ENCODE measurements at regions not wholly inside any gene's neighbourhood (a gene's known extent, or its start where the extent isn't known, plus 50 kb on each side); places are given as distances from the start of the nearest gene placed in this dataset.

DNA sequence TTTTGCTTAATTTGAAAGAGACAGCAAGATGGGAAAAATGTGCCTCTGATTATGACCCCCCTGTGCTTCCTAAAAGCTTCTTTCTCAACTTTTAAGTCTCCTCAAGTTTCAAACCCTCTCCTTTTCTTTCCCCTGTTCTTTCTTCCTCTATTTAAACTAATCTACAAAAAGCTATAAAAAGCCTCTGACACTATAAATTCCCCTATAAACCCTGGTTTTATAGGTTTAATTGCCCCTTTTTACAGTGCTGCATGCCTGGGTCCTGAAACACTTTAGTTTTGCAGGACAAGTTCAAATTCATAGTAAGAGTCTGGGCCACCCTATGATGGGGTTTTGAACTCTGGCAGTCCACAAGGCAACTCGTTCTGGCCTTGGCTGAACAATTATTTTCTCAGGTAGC is 510.9 kb upstream of the TBX3 start:
- H3K4me1 Mint-ChIP-seq: no peaks in the 10 kb centered on the region

DNA sequence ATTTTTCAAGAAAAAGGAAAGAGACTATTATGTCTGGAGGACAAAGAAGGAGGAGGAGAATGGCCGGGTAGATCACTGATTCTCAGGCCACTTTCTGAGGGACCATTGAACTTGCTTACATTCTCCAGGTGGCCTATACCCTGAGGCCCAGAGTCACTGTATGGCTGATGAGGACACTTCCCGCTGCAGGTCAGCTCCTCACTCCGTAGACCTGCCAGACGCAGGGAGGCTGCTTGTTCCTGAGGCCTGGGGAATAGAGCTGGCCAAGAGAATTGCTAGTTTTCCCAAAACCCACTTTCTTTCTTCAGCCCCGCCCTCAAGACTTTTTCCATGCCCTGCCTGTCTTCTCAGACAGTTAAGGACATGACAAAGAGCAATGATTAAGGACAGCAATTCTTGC is 510.5 kb upstream of the TBX3 start:
- TF ChIP-seq, protein P1, sequence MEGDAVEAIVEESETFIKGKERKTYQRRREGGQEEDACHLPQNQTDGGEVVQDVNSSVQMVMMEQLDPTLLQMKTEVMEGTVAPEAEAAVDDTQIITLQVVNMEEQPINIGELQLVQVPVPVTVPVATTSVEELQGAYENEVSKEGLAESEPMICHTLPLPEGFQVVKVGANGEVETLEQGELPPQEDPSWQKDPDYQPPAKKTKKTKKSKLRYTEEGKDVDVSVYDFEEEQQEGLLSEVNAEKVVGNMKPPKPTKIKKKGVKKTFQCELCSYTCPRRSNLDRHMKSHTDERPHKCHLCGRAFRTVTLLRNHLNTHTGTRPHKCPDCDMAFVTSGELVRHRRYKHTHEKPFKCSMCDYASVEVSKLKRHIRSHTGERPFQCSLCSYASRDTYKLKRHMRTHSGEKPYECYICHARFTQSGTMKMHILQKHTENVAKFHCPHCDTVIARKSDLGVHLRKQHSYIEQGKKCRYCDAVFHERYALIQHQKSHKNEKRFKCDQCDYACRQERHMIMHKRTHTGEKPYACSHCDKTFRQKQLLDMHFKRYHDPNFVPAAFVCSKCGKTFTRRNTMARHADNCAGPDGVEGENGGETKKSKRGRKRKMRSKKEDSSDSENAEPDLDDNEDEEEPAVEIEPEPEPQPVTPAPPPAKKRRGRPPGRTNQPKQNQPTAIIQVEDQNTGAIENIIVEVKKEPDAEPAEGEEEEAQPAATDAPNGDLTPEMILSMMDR (IDR thresholded peaks at IDR 0.05): no peak
- Mint-ChIP-seq H3K4me3 (no peak overlapping the region), H3K4me1 (no peaks in the 10 kb centered on the region), H3K27me3 (no peaks in the 10 kb centered on the region), H3K36me3 (ENCODE audit: low read depth) (no peaks in the 10 kb centered on the region), H3K27ac (no peak overlapping the region), H3K9me3 (no peaks in the 10 kb centered on the region)
- no peak for DNase-seq
- CTCF ChIA-PET: interaction anchor here (1.3 kb wide), 1 partner anchor 14 kb away, joined by 3 read pairs; no protein-coding TSS in a partner anchor
- no peak for ATAC-seq (ENCODE audit: low read depth)
- POLR2A ChIA-PET: no interaction called here
- intact Hi-C loops (cut with micrococcal nuclease): no loop called here

More for the DNA sequence above, 510.9 kb upstream of the TBX3 start:
- intact Hi-C loops (cut with micrococcal nuclease): no loop called here
- no peak overlapping the region for H3K4me3 Mint-ChIP-seq
- ChIA-PET CTCF (interaction anchor here (1.3 kb wide), 1 partner anchor 13 kb away, joined by 3 read pairs; no protein-coding TSS in a partner anchor), POLR2A (no interaction called here)
- ATAC-seq (ENCODE audit: low read depth) (no peak), DNase-seq (no peak)
- no peaks in the 10 kb centered on the region for H3K27me3 Mint-ChIP-seq
- no peak overlapping the region for H3K27ac Mint-ChIP-seq
- H3K36me3 Mint-ChIP-seq (ENCODE audit: low read depth): no peaks in the 10 kb centered on the region
- TF ChIP-seq, protein P1 (IDR thresholded peaks at IDR 0.05): no peak
- no peaks in the 10 kb centered on the region for H3K9me3 Mint-ChIP-seq

DNA sequence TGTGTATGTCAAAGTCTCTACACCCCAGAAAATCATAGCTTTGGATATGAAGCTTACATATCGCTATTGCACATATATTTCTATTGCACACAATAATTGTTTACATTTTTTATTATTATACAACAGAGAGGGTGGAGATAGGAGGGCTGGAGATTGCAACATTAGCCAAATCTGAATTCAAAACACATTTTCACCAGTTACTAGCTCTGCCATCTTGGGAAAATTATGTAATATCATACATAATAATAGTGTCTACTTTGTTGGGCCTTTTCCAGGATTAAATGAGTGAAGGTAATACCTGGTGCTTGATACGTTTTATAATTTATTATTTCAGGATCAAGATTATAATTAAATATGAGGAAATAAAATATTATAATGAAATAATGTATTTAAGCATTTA is 507.4 kb upstream of the TBX3 start:
- no peaks in the 10 kb centered on the region for H3K36me3 Mint-ChIP-seq (ENCODE audit: low read depth)
- intact Hi-C loops (cut with micrococcal nuclease): no loop called here
- ChIA-PET CTCF (no interaction called here), POLR2A (no interaction called here)
- DNase-seq (no peak), ATAC-seq (ENCODE audit: low read depth) (no peak)
- no peaks in the 10 kb centered on the region for H3K9me3 Mint-ChIP-seq
- H3K4me1 Mint-ChIP-seq: no peaks in the 10 kb centered on the region
- no peaks in the 10 kb centered on the region for H3K27me3 Mint-ChIP-seq
- H3K27ac Mint-ChIP-seq: no peak overlapping the region
- TF ChIP-seq, protein P1 (IDR thresholded peaks at IDR 0.05): no peak
- H3K4me3 Mint-ChIP-seq: no peak overlapping the region

DNA sequence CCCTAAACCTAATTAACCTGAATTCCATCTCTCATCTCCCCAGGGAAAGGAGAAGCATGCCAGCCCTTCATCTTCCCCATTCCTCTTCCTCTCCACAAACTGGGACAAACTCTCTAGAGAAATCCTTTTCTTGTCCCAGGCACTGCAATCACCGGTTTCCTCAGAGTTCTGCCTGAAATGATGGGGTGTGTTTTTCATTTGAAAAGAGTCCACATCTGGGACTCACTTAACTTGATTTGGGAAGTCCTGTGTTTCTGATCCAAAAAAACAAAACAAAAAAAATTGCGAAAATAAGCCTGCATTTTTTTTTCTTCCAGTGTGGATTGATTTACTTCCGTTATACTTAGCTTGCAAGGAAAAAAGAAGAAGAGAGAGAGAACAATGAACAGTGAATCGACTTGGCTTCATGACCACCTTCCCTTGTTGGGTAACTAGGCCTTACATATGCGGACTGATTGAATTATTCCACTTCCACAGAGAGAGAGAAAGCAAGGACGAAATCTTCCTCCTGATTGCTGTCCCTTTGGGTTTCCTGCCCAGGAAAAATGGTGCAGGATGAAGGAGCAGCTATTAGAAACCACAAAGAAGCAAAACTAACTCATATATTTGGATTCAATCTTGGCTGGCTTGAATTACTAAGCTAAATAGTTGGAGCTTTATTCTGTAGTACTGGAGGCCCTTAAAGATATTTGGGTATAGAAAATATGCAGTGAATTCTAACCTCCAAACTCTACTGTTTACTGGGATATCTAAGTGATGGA is 506.2 kb upstream of the TBX3 start:
- ChIA-PET POLR2A (no interaction called here), CTCF (no interaction called here)
- Mint-ChIP-seq H3K36me3 (ENCODE audit: low read depth) (no peaks in the 10 kb centered on the region), H3K4me3 (no peak overlapping the region), H3K4me1 (no peaks in the 10 kb centered on the region), H3K27ac (no peak overlapping the region), H3K9me3 (no peaks in the 10 kb centered on the region), H3K27me3 (no peaks in the 10 kb centered on the region)
- ATAC-seq (ENCODE audit: low read depth) (no peak), DNase-seq (no peak)
- intact Hi-C loops (cut with micrococcal nuclease): no loop called here
- TF ChIP-seq, protein P1 (IDR thresholded peaks at IDR 0.05): no peak

DNA sequence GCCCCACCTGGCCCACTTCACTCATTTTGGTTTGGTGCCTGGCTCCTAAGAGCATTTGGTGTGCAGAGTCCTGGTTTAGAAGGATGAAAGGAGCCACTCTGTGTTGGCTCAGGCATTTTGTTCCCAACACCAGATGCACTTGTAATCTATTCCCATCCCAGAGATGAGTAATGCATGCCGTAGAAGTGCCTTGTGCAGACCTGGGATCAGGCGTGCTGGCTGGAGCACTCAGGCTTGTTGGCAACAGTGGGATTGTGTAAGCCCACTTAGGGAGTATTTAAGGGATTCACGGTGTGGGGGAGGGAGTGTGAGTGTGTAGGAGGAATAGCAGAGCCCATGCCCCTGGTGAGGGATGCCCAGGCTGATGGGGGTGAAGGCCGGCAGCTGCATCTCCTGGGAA is 501.5 kb upstream of the TBX3 start:
- POLR2A ChIA-PET: no interaction called here
- no peaks in the 10 kb centered on the region for H3K36me3 Mint-ChIP-seq (ENCODE audit: low read depth)
- CTCF ChIA-PET: no interaction called here
- H3K4me3 Mint-ChIP-seq: no peak overlapping the region
- no peaks in the 10 kb centered on the region for H3K4me1 Mint-ChIP-seq
- intact Hi-C loops (cut with micrococcal nuclease): no loop called here
- H3K9me3 Mint-ChIP-seq: peaks cover 4% of the 10 kb centered on the region
- ATAC-seq (ENCODE audit: low read depth): no peak
- H3K27ac Mint-ChIP-seq: no peak overlapping the region
- DNase-seq: no peak
- TF ChIP-seq, protein P1 (IDR thresholded peaks at IDR 0.05): no peak
- H3K27me3 Mint-ChIP-seq: no peaks in the 10 kb centered on the region

Data from activated B cell treated with CpG ODN at 0.5 μM for 24 hours (primary cell).